HuH-7.5 (cell line): ENCODE measurements at regions not wholly inside any gene's neighbourhood (a gene's known extent, or its start where the extent isn't known, plus 50 kb on each side); places are given as distances from the start of the nearest gene placed in this dataset.

Source experiments
- DNase-seq: peaks from one replicate; pipeline ENCODE4 v3.0.0; 2011; ENCODE audit warnings: low spot score

DNA sequence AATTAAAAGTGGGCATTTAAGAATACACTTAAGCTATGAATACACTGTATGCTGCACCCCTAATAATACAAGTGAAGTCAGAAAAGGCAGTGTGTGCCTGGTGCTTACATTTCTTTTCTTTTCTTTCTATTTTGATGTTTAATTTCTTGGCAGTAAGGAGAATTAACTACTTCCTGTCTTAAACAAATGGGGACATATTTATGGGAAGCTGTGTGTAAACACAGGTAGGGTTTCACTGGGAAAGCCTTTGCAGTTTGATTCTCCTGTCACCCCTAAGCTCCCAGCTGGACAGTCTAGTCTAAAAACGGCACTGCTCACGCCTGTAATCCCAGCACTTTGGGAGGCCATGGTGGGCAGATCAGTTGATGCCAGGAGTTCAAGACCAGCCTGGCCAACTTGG, 146.0 kb downstream of the MIS18A start:
- DNase-seq: no peak

DNA sequence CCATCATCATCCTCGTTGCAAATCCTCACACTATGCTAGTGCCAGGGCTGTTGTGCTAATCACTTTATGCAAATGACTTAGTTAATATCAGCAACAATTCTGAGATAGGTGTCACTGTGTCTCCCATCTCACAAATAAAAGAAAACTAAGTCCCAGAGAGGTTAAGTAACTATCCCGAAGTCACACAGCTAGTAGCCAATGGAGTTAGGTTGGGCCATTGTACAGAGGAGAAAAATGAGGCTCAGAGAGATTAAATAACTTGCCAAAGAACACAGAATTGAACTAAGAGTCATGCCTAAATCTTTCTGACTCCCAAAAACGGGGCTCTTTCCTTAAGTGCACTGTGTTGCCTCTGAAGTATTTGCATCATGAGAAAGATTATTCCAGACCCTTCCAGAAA, 146.4 kb downstream of the MIS18A start:
- DNase-seq: no peak

DNA sequence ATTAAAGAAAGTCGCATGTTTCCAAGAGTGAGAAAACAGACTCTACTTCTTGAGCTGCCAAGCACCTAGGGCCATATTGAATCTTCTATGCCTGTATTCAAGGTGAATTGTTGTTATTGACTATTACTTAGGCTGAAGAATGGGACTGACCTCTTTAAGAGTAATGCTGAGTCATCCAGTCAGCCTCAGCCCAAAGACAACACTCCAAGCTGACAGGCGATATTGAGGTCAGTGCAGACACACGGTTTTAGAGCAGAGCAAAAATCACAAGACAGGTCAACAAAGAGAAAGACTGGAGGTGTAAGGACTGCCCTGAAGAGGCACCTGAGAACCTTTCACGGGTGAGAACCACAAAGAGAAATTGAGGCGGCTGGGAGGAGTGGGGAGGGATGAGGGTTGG, 146.9 kb downstream of the MIS18A start:
- no peak for DNase-seq

DNA sequence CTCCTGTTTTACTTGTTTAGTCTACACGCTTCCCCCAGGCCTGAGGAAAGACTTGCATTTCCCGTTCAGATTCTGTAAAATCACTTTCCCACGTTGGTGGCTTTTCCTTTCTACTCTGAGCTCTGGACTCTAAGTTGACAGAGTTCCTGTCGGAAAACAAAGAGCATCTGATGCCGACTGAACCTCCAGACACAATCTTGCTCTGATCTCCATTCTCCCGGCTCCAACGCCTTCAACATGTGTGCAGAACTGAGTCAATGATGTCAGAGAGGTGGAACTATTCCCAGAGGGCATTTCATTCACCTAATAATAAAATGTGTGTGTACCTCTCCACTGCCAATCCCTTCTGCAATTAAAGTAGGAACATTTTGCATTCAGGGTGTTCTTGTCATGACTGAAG, 147.7 kb downstream of the MIS18A start:
- DNase-seq: no peak

DNA sequence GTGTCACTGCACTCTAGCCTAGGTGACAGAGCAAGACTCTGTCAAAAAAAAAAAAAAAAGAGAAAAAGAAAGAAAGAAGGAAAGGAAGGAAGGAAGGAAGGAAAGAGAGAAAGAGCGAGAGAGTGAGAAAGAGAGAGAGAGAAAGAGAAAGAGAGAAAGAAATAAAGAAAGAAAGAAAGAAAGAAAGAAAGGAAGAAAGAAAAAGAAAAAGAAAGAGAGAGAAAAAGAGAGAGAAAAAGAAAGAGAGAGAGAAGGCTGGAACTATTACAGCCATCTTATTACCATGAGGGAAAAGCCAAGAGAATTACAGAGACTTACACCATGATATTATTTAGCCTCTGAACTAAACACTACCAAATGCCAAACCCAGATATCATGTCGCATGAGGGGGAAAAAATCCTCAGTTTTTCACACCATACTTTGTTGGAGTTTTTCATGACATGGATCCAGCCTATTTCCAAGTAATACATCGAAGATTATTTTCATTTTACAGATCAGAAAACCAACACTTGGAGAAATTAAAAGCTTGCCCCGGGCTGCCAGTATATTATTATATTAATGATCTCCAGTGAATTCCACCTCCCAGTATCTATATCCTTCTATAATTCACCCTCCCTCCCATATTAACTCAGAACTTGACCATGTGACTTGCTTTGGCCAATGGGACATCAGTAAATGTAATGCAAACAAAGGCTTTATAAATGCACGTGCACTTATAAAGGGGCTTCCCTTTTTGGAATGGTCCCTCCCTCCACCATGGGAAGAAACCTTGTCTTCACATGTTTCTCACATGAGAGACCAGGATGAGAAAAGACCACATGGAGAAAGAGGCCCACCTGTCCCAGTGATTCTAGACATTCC, 148.6 kb downstream of the MIS18A start:
- DNase-seq: no peak

DNA sequence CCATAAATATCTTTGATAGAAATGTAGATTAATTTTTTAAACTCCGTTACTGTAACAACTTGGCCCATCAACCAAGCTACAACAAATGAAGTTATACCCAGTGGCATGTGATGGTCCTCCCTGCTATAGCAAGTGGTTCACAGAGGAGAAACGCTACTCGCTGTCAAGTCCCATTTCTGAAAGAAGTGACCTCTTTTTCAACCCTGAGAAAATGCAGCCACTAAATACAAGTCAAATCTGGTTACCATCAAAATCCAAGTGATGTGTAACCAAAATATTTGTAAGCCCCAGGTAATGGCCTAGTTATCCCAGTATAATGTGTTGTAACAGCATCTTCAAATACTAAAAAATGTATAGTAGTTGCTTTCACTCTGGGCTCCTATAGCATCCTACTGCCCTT, 151.8 kb downstream of the MIS18A start:
- no peak for DNase-seq

DNA sequence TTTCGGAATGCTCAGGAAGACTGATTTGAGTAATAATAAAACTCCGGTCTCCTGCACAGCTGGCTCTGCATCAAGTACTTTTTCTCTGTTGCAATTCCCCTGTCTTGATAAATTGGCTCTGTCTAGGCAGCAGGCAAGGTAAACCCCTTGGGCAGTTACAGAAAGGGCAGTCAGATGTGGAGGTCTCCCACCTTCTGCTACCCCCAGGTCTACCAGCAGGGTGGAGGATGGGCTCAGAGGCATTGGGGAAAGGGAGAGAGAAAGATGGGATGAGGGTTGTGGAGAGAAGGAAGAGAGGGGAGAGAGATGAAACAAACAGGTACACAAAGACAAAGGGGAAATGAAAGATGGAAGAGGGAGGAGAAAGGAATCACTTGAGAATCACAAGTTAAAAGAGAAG, 156.8 kb downstream of the MIS18A start:
- DNase-seq: no peak

DNA sequence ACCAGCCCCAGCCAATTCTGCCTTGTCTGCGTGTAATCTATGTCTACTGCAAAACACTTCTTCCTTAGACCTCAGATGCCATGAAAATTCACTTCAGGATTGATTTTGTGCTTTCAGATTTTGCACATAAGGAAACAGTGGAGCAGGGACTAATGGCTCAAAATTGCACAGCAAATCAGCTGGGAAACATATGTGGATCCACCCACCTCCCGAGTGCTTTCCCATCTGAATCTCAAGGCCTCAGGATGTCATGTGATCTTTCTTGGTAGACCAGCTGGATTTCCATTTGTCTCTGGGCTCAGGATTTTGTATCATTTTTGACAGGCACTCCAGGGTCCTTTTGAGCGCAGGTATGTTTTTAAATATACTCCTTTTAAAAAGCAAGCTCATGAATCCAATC, 158.6 kb downstream of the MIS18A start:
- DNase-seq: no peak

DNA sequence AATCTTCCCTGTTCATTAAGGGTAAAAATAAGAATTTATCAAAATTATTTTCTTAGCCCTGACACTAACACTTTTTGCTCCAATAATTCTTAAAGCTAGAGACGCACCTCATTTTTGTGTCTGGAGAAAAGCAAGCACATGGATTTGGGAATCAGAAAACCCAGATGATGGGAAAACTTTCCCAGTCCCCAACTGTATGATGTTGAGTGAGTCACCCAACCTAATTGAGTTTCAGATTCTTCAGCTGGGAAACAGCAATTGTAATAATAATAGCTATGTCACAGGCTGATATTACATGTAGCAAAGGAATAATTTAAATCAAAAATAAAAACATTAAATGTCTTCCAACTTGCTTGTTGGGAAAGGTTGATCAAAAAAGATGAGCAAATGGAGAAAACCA, 159.0 kb downstream of the MIS18A start:
- no peak for DNase-seq

DNA sequence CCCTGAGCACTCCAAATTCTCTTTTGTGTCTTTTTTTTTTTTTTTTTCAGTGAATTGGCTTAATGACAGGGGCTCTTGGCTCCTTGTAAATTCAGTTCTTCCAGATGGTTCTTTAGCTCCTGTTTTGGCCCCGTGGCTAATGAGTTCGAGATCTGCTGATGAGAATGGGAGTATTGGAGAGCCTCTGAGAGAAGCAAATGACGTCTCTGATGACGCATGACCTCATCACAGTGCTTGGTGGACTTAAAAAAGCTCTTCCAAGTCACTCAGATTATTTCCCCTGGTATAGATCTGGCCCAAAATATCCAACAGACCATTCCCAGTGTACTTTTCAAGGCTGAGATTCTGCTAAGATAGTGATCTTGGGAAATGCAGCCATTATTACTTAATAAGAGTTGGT, 159.5 kb downstream of the MIS18A start:
- no peak for DNase-seq

DNA sequence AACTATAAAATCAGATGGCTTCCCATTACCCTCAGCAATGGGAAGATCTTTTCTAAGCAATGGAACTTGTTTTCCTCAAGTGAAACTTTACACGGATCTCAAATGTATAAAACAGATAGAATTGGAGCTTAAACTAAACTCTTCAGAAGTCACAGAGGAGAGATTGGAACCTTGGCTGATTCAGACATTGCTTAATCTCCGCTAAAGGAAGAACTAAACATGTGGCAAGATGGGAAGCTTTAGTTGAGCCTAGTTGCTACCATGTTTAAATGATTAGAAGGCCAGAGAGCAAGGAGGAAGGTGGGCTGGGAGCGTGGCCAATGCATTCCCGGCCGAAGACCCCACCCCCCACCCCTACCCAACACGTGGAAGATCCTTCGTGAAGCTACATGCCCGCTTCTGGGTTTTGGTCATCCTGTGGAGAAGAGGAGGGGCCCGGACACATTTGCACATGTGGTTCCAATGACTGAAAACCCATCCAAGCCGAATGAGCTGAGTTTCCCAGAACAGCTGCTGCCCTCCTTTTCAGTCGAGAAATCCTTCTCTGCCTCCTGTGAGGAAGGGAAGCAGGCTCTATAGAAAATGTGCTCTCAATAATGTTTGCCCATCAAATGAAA, 164.3 kb downstream of the MIS18A start:
- DNase-seq: no peak

DNA sequence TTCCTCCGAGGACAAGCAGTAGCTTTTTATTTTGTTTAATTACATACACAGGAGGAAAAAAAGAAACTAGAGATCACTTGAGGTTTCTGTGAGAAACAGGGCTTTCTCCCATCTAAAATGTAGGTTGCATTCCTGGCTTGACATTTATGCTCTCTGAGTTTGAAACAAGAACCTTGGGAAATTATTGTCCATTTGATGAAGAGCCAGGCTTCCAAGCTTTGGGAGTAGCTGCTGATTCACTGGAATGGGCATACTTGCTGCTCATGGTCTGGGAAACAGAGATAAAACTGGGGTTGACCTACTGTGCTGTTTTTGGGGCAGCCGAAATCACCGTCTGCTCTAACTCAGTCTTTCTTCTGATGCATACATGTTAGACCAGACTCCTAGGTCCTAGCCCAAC, 165.4 kb downstream of the MIS18A start:
- DNase-seq: no peak

DNA sequence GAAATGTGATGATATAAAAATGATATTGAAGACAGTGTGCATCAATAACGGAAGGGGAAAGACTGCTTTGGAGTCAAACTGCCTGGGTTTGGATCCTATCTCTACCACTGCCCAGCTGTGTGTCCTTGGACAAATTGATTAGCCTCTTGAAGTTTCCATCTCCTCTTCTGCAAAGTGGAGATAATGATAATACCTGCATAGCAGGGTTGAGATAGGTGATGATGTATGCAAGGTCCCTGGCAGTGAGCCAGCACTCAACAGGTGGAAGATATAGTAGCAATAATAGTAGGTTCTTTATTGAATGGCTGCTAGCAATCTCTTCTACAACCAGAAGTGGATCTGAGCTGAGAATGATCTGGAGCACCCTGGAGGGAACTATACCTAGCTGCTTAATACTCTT, 166.7 kb downstream of the MIS18A start:
- no peak for DNase-seq

DNA sequence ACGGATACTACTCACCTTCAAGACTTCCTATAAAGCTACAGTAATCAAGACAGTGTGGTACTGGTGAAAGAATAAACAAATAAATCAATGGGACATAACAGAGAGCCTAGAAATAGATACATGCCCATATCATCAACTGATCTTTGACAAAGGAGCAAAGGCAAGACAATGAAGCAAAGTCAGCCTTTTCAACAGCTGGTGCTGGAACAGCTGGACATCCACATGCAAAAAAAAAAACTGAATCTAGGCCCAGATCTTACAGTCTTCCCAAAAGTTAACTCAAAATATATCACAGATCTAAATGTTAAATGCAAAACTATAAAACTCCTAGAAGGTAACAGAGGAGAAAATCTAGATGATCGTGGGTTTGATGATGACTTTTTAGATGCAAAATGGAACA, 170.3 kb downstream of the MIS18A start:
- no peak for DNase-seq

DNA sequence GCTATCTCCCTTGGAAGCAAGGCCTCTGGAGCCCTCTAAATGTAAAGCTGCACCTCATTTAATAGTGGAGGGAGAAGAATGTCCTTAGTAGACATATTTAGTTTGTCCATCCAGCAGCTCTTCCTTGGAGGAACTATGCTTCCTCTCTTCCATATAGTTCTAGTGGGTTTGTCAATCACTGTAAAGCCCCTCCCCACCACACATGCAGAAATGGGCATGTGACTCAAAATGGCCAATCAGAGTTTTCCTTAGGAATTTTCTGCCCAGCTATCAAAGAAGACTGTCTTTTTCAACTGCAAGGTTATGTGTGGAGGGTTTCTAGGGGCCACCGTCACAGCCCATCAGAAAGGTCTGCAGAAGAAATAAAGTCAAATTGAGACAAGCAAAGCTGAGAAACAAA, 175.5 kb downstream of the MIS18A start:
- no peak for DNase-seq

DNA sequence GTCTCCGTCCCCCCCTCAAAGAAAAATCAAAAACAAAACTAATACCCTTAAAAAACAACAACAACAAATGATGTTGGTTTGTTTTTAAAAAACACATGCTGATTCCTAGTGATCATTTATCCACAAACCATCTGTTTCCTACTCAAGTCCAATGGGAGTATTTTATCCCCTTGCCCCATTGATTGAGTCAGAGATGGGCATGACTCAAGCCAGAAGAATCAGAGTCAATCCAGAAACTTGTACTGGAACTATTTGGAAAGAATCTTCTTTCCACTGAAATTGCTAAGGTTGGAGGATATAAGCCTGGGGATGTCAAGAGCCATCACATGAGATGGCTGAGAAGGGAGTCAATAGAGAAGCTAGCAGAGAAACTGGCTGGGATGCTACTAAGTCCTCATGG, 176.4 kb downstream of the MIS18A start:
- no peak for DNase-seq

DNA sequence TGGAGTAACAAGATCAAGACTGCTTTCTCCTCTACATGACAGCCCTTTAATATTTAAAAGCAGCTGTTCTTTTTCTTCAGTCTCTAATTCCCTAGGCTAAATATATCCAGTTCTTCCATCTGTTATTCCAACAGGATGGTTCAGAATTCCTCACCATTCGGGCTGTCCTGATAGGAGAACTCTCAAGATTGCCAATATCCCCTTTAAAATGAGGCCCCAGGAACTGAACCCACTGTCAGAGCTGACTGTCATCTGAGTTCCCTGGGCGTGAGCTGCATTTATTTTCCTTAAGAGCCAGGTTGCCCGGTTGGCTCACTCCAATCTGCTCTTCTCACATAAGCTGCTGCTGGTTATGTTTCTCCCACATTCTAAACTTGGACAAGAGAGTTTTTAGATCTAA, 177.6 kb downstream of the MIS18A start:
- DNase-seq: no peak

DNA sequence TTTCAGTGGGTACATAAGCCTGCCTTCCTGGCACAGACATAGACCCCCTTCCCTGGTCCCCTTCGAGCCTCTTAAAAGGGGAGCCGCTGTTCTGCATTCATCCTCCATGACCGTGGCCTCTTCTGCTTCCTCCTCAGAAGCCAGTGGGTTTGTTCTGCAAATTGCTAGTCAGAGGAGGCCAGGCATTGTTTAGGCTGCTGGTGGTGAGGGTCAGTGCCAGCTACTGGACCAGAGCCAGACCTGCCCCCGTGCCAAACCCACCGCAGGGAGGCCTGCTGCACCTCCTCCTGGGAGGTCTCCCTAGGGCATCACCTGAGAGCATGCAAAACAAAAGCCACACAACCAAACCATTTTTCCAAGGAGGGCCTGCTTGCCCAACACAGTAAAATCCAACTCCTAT, 178.4 kb downstream of the MIS18A start:
- DNase-seq: no peak

DNA sequence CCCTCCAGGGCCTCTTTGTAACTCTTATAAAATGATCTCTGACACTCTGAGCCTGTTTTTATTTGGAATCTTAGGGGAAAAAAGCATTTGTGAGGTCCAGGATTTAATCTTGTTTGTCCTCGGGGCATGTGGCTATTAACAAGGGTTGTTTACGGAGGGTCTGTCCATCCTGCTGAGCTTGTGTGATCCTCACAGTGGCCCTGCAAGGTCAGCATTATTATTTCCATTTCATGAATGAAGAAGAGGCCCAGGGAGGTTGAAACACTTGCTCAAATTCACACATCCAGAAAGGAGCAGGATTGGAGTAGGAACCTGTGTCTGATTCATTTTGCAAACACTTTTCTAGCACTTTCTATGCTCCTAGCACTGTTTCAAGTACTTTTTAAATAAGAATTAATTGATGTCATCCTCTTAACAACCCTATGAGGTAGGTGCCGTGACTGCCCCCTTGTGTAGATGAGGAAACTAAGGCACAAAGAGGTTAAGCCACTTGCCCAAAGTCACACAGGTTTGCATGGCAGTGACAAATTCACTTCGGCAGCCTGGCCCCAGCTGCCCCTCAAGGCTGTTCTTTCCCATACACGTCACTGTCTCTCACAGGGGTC, 178.9 kb downstream of the MIS18A start:
- DNase-seq: no peak

DNA sequence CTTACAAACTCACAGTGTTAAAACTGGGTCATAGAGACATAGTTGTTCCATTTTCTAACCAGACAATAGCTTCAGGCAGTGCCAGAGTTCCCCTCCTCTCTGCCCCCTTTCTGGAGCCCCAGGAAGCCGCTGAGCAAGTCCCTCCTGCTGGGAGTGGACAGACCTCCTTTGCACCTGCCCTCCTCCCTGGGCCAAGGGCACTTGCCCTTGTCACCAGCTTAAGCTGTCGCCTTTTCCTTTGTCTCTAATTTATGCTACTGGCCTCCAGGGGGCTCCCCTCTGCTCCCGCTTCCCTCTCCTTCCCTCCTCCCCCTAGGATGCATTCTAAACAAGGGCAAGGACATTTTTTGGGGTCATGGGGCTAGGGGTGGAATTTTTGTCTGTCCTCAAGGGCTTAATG, 182.4 kb downstream of the MIS18A start:
- peak; percentile 18 for DNase-seq

DNA sequence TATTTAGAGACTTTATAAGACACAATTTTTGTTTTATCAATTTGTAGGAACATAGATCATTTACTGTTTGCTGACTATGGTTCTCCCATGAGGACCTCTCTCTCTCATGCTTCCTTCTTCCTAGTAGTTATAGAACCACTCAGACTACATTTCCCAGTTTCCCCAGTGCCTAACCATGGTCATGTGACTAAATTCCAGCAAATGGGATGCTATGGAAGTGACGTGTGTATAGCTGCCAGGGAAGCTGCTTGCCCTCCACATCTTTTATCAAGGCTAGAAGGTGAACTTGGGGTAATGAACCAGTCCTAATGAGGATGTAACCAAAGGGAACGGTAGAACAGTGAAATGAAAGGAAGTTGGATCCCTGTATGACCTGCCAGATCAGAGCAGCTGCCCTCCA, 184.0 kb downstream of the MIS18A start:
- no peak for DNase-seq

DNA sequence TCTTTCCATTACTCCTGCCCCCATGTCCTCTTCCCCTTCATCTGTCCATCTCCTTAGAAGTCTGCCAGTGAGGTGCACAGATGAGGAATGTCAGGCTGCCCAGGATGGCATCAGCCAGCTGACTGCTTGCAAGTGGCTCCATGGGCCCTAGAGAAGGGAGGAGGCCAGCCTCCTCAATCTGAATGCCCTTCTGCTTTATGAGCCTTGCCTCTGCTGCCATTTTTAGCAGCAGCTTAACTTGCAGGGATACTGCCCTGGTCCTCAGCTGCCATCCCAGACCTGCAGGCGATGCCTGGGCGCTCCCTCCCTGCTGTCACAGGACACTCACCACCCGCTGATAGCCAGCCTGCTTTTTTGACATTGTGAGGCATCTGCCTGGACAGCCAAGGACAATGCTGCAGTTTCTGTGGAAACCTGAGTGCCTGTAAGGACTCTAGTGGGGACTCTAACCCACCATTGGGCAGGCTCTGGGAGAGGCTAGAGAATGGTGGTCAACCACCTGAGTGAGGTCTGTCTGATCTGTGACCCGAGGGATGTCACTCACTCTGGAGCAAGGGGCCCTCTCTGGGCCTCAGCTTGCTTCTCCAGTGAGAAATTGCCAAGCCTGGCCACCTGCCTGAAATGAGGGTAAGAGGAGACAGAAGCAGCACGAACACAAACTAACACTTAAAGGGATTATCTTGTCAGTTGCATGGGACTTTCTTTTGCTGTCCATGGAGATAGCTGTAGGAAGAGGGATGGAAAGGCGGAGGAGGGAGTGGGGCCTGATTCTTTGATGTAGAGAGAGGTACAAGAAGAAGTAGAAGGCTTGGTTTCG, 185.0 kb downstream of the MIS18A start:
- DNase-seq: no peak

DNA sequence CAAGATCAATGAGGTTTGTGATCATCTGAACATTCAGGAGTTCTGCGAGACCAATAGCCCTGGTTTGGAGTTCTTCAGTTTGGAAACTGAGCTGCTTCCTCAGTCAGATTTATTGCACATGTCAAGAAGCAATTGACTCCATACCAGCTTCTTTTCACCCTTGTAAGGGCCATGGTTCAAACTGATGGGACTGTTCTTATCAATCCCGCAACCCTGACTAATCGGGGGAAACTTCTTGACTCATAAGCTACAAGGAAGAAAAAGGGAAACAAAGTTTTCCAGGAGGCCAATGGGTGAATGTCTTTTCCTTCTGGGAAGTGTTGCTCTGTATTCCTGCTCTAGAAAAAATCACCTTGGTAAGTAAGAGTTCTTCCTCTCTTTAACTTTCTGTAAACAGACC, 187.9 kb downstream of the MIS18A start:
- DNase-seq: no peak
